IPS-NIHi11 (cell line): ENCODE measurements at regions not wholly inside any gene's neighbourhood (a gene's known extent, or its start where the extent isn't known, plus 50 kb on each side); places are given as distances from the start of the nearest gene placed in this dataset.

ENCODE experiments used
- DNase-seq: peaks from one replicate; pipeline ENCODE4 v3.0.0; 2012; ENCODE audit warnings: mixed read lengths, low spot score

GRCh38 chr18:64253222-64253621, 104.3 kb upstream of the LINC00305 start:
- DNase-seq, result no peak

GRCh38 chr18:64248836-64249235, 99.9 kb upstream of the LINC00305 start:
- no peak for DNase-seq

- DNase-seq, result no peak
These were observed 96.4 kb upstream of the LINC00305 start for GRCh38 chr18:64245126-64245861.

DNA sequence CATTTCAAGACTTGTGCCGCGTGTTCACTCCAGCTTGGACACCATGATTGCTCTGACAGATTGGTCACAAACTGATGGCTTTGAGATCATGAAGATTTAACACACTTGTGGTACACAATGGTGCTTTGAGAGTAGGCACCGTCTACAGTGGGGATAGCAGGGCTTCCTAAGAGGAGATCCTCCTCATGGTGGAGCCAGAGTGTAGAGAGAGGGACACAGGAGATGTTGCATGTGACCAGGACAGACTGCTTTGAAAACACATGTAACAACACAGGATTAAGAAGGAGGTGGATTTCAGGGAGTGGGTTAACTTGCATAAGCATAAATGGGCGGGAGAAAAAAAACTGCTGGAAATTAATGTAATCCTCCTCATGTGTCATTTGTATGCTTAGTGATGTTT, 95.7 kb upstream of the LINC00305 start:
- peak; percentile 14 for DNase-seq

DNA sequence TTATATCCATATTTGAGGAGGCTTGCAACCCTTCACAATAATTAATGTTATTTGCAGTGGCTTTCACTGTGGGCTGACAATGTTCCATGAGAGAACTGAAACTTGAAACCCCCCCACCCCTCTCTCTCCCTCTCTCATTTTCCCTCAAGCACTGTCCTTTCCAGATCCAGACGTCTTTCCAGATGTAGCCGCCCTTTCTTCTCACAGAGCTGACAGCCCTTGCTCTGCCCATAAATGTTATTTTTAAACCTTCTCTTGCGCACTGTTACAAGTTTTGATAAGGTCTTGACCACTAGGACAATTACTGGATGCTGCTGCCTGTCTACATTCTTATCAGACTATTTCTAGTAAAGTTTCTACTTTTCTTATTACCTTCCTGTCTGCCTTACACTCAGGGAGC, 91.4 kb upstream of the LINC00305 start:
- no peak for DNase-seq

- DNase-seq, result no peak
These were observed 89.2 kb upstream of the LINC00305 start for GRCh38 chr18:64238076-64238475.

DNA sequence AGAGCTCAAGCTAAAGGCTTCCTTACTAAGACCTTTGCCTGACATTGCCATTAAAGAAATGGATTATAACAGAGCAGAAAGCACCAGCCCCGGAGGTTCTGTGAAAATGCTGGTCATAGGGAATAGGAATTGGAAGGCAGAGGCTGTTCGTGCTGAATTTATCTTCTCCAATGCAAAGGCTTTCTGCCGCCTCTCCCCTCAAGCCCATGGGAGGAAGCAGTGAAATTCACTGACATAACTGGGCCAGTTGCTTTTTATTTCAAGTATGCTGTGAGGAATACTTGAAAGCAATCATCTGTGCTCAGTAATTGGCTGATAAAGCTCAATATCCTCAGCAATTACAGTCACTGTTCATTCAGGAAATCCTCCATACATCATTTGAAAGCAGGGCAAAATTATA, 85.4 kb upstream of the LINC00305 start:
- DNase-seq, result no peak

GRCh38 chr18:64233851-64234250, 85.0 kb upstream of the LINC00305 start:
- DNase-seq, result no peak

- no peak for DNase-seq
These were observed 72.1 kb upstream of the LINC00305 start for GRCh38 chr18:64220941-64221340.

- no peak for DNase-seq
These were observed 70.6 kb upstream of the LINC00305 start for GRCh38 chr18:64219517-64219916.

DNA sequence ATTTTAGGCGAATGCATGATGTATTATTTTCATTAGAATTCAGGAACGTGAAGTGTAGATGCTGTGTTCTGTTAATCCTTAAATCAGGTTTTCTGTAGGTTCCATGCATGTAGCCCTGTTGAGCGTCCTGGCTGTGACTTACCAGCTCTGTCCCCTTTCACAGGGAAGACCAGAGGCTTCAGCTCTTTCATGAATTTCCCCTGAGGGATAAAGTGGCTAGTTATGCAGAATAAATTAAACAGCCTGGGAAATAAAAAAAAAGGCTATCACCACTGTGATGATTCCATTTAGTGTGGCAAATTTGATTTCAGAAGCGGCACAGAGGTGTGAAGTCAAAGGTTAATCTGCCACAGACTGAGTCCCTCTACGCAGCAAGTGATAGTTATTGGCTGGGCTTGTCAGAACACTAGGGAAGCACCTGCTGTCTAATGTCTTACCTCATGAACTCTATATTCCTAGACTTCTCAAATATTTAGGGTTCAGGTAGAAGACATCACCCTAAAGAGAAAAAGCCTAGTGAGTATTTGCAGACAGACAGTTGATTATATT, 61.6 kb upstream of the LINC00305 start:
- DNase-seq, result no peak

DNA sequence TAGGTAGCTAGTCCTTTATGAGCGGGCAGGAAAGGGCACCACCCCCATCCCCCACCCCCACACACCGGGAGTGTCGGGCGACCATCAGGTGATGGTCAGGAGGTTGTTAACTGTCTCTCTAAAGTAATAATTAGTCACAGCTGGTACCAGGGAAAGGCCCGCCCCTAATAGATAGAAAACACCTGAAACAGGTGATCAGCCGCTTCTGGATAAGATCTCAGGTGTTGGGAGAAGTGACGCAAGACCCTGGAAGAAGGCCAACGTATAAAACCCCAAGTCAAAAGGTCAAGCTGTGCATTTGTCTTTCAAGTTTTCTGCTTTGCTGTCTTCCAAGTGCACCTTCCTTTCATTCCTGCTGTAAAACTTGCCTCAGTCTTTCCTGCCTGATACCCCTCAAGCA, 59.6 kb upstream of the LINC00305 start:
- DNase-seq, result no peak

DNA sequence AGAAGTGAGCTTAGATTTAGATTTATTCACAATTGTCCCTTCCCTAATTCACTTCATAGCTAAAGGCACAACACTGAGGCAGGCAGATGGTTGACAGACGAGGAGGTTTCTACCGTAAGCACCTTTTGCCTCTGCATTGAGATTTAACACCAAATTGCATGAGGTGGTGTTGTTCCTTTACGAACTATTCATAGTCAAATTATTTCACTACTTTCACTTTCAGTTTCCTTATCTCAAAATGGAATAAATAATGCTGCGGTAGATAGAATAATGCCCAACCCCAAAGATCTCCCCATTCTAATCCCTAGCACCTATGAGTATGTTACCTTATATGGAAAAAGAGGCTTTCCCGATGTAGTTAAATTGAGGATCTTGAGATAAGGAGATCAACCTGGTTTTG, 58.9 kb upstream of the LINC00305 start:
- DNase-seq, result no peak

DNA sequence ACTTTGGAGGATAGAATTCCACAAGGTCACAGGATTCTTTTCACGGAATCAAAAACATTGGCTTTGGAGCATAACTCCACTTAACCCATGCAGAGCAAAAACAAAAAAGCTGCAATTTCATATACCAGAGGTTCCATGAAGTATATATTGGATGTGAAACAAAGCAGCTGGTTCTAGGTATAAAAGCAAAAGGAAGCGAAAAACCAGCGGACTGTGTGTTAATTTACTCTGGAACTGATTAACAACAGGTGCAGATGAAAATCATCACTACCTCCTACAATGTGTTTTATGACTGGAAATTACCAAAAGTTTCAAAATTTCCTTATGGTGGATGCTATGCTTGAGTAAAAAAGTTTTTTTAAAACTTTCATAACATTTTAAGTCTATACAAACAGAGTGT, 54.4 kb upstream of the LINC00305 start:
- no peak for DNase-seq

GRCh38 chr18:64202863-64203262, 54.0 kb upstream of the LINC00305 start:
- DNase-seq, result no peak

GRCh38 chr18:64202210-64202836, 53.4 kb upstream of the LINC00305 start:
- no peak for DNase-seq

DNA sequence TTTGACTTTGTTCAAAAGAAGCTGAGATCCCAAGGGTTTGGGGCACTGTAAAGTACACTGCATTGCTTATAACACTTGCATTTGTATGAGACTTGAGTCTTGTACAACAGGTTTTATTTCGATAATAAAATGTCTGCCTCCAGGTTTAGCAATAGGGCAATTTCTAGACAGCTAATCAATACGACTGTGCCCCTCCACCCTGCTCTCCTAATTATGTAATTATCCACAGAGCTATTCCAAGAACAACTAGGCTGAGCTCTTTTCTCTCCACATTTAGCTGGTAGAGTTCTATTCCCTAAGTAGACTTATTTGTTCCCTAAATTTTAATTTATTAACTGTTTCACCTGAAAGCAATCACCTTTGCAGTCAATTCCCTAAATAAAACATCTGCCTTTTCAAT, 52.9 kb upstream of the LINC00305 start:
- no peak for DNase-seq

DNA sequence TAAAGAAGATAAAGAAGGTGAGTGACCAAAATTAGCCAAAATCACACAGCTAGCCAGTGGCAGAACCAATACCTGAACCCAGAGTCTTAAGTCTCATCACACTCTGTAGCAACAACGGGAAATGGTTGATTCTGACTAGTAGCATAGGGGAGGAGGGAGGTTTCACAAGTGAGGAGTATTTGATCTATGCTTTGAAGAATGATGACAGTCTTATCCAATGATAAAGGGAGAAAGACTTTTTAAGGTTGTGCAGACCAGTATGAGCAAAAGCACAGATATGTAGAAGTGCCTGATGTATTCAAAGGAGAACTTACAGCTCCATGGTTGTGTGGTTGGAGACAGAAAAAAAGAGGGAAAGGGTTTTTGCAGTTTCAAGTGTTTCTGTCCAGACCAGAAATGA, 50.7 kb upstream of the LINC00305 start:
- no peak for DNase-seq
